GM19023 (cell line): ENCODE measurements at regions not wholly inside any gene's neighbourhood (a gene's known extent, or its start where the extent isn't known, plus 50 kb on each side); places are given as distances from the start of the nearest gene placed in this dataset.

ENCODE experiments used
- ATAC-seq: cut with Tn5 transposase; IDR thresholded peaks from one replicate; pipeline ENCODE4 v1.9.1; 2021; ENCODE audit warnings: mild to moderate bottlenecking, moderate library complexity; ENCODE audit not compliant: unreplicated experiment

DNA sequence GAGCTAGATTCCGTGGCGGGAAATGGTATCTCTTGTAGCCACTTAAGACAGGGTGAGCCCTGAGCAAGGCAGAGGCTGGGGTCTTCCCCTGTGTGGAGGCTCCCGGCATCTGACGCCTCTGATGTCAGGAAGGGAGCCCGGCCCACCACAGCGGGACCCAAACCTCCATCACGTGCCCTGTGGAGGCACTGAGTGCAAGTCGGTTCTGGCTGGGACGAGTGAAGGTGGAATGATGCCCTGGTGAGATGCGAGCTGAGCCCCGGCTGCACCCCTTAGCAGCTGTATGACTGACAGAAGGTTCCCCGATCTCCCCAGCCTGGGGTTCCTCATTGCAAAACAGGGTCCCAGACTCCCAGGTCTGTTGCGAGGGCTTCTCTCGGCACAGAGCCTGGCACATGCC lies 187.4 kb upstream of the TNRC6C start:
- no peak for ATAC-seq

DNA sequence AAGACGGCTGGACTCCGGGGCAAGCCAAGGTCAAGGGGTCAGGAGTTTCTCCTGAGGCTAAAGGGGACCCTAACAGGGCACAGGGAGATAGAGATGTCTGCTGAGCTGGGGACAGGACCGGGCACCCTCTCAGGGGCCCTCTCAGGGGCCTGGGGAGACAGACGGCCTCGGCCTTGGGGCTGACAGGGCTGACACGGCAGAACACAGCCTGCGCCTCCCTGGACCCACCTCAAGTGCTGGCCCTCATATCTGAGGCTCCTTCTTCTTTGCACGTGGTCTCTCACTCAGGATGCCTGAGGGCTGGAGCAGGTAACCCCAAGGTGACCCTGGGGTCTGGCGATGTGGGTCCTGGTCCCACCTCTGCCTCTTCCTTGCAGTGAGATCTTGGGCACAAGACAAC lies 186.9 kb upstream of the TNRC6C start:
- no peak for ATAC-seq

DNA sequence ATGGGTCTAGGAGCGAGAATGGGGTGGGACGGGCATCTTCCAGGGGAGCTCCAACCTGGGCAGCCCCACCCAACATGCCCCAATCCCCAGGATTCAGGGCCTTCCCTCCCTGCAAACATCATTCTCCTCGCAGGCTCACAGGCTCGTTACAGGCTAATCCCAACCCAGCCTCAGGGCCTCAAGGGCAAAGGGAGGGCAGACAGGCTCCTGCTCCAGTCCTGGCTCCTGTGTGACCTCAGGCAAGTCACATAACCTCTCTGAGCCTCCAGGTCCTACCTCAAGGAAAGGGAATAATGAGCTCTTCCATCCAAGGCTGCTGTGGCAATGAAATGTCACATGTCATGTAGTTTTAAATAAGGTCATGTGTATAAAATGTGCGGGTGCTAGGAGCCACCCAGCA lies 186.5 kb upstream of the TNRC6C start:
- no peak for ATAC-seq

DNA sequence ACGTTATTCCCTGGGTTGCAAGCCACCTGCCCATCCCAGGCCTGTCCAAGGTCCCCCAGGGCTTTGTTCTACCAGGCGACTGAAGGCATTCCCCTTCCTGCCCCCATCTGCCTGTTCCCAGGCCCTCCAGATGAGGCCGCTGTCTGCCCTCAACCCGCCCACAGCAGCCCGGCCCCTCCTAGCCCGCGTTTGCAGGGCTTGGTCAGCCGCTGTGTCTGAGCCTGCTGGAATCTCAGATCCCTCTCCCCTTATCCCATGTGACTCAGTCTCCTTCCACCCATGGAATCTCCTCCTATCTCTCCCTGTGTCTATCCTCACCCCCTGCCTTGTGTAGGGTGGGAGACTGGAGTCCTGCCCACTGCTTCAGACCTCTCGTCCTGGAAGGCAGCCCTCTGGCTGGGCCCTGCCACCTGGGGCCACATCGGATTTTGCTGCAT lies 186.0 kb upstream of the TNRC6C start:
- no peak for ATAC-seq

DNA sequence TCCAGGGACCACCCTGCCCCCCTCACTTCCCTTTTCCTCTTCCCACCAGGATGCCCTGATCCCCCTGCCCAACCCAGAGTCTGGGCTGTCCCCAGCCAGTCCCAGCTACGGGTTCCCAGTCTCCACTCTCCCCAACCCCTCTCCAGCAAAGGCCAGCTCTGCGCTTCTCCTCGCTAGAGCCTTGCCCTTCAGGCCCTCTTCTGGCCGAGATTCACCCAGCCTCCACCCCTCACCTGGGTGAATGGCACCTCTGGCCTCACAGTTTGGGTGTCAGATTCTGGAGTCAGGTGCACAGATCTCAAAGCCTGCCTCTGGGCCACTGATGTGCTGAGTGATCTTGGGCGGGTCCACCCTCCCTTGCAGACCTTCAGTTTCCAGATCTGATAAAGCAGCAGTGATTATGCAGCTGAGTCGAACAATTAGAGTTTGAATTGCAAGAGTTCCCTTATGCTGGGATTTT lies 185.6 kb upstream of the TNRC6C start:
- ATAC-seq: no peak

DNA sequence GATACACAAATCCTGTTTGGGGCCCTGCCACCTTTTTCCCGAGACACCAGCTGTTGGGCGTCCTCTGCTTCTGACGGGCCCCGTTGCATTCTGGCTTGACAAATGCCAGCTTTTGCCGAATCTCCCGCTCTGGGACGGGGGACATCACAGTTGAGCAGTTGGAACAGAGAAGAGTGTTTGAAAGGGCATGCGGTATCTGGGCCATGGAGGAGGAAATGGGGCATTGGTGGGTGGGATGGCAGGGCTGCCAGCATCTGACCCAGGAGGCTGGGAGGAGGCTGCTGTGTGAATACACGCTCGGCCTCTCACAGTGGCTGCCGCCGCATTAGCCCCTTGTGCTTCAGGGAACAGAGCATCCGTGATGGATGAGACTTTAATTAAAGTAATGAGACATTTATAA lies 184.3 kb upstream of the TNRC6C start:
- no peak for ATAC-seq

DNA sequence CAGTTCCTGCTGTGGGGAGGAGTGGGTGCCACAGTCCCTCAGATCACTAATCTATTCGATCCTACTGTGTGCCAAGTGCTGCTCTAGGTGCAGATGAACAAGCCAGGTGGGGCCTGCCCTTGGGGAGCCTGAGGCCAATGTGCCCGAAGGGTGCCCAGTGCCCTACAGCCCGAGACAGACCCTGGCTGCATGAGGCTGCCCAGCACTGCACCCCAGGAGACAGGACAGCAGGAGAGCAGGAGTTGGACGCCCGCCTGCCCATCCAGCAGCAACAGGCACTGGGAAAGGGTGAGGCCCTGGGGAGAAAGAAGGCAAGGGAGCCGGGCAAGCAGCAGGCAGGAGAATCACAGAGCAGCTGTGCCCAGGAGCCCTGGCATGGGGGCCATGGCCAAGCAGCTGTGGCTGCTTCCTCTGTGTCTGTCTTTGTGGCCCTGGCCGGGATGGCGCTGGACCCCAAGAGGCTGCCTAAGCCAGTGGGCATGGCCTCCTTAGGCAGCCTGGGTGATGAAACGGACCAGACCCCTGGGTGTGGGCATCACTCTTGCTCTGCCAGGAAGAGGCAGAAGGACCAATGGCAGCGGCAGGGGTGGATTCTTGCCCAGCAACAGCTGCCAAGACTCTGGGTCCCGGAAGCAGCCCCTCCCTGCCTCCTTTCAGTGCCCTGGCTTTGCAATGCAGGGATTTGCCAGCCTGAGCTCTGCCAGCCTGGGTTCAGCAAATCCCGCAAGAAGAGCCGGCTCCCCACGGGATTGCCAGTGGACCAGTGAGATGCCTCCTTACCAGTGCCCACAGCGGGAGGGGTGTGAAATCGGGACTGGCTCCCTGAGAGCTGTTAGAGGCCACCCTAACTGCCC lies 179.6 kb upstream of the TNRC6C start:
- no peak for ATAC-seq

DNA sequence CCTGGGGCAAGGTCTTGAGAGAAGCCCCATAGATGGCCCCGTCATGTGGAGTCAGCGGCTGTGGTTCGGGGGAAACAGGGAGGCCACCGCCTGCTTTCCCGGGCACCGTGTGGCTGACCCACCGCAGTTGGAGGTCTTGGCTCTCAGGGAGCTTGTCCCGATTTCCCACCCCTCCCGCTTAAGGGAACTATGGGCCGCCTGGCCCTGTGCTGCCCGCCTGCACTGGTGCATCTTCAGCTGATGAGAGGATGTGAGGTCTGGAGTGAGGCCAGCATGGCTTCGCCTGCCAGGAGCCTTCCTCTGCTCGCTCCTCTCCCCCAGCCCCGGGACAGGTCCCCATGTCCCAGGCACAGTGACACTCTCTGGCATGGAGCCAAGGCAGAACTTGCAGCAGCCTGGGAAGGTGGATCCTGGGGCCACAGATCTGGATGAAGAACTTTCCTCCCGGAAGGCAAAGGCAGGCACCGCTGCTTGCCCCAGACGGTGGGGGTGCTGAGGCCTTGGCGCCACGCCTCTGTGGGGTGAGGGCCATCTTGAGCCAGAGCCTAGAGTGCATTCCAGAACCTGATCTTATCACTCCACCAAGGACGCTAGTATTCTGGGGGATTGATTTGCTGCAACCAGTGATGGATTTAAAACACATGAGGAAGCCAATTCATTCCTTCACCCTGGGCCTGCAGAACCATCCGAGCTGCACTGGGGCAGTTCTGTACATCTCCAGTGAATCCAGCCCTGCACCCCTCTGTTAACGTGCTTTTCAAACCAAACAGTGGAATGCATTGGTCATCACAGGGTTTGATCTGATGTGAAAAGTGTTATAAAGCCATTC lies 178.6 kb upstream of the TNRC6C start:
- no peak for ATAC-seq

DNA sequence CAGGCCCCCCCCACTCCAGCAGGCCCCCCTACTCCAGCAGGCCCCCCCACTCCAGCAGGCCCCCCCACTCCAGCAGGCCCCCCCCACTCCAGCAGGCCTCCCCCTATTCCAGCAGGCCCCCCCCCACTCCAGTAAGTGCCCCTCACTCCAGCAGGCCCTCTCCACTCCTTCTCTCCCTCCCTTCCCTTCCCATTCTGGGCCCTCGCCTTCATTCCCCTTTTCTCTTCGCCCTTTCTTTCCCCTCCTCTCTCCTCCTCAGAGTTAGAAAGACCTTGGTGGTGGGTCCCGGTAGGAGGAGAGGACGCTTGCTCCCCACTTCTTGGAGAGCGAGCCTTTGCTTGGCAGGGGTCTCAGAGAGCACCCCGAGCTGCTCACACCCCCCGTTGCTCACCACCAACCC lies 177.0 kb upstream of the TNRC6C start:
- no peak for ATAC-seq

DNA sequence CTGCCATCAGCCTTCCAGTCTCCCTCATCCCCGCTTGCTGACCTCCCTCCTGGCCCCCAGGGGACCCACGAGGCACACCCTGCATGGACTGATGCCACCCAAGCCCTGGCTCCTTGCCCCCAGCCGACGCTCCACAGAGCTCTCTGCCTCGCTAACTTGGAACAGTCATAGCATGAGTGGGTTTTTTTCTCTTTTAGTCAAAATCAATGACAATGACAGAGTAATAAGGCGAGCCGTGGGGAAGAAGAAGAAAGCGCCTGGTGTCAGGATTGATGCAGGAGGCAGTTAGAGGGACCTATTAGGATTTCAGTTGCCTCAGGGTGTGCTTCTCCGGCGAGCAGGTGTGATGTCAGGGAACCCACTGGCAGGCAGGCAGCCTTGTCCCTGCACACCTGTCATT lies 176.3 kb upstream of the TNRC6C start:
- ATAC-seq: no peak

DNA sequence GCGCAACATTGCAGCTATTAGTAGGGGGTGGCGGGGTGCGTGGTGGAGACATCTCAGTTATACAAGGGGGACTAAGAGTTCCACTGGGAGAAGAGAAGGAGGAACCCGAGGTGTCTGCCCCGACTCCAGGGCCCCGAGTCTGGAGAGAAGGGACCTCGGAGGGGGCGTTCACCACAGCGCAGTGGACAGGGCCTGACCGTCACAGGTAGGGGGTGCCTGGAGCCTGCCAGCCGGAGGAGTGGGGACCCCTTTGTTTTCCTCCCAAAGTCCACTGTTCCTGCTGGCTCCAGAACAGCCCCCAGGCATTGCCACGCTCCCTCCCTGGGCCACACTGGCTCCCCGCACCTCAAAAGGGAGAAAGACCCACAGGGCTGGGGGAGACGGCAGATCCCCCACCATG lies 175.9 kb upstream of the TNRC6C start:
- no peak for ATAC-seq

DNA sequence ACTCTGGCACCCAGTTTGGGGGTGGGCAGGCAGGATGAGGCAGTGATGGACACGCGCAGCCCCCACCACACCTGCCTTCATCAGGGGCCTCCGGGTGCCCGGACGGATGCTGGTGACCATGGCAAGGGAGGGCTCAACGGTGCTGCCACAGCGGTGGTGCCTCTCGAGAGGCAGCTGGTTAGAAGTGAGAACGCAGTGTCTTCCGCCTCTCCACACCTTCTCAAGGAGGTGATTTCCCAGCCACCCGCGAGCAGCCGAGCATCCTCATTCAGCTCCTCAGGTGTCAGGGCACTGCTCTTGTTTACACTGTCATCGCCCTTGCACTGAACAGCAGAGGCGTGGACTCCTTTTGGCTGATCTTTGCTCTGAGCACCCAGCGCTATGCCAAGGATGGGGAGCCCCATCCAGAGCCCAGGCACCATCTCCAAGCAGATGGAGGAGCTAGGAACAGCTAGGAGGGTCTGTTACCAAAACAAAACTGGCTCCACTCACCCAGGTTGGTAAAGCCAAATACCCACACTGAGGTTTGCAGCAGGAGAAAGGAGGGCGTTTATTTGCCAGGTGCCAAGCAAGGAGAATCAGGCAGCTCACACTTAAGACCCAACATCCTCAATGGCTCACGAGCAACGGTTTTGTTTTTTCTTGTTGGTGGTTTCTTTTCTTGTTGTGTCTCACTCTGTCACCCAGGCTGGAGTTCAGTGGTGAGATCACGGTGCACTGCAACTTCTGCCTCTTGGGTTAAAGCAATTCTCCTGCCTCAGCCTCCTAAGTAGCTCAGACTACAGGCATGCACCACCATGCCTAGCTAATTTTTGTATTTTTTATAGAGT lies 174.3 kb upstream of the TNRC6C start:
- no peak for ATAC-seq

DNA sequence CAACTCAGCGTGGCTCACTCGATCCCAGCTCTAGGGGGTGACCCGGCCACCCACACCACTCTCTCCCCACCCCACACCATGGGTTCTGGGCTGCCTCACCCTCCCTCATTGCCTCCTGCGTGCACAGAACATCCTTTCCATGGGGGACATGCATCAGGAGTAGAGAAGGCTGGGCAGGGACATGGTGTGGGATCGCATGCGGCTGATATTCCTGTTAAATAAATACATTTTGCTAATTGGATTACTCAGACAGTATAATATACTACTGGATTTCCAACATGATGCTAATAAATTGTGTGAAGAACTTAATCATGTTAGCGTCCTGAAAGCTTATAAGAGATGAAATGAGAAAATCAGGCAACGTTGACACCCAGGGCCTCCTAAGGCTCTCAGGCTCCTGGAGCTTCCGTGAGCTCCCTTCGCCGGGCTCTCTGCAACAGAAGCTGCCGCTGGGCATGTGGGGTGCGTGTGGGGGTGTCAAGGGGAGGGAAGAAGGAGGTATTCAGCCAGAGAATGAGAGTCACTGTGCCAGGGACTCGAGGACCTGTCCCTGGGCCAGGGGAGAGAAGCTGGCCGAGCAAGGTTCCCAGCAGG lies 173.1 kb upstream of the TNRC6C start:
- ATAC-seq: no peak

DNA sequence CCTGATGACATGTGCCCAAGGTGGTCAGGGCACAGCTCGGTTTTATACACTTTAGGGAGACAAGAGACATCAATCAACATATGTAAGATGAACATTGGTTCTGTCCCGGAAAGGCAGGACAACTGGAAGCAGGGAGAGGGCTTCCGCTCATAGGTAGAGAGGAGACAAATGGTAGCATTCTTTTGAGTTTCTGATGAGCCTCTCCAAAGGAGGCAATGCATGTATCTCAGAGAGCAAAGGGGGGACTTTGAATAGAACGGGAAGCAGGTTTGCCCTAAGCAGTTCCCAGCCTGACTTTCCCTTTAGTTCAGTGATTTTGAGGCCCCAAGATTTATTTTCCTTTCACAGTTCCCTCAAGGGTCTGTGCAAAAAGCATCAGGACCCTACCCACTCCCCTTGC lies 172.4 kb upstream of the TNRC6C start:
- no peak for ATAC-seq

DNA sequence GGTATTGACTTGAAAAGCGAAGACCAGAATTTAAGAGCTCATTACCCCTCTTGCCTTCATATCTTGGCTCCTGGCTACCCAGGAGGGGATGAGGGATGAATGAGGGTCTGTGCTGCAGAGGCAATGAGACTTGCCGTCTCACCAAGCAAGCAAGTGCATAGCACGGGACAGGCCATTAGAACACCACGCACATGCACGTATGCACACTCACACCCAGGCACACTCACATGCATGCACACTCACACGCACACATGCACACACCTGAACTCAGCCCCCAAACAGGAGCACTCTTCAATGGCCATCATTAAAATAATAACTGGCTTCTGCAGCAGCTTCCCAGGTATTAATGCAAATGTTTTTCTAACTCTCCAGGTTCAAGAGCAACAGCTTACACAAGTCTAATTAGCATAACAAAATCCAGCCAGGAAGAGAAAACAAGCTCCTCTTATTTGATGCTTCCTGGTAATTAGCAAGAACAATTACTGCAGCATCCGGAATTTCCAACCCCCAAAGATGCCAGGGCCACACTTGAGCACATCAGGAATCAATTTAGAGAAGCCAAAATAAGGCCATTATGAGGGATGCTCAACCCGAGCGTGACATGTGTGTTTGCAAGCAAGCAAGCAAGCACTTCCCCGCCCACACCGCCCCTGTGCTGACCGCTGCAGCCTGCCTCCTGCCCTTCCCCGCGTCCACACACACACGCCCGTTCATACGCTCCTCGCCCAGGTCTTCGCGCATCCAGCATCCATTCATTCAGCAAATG lies 171.6 kb upstream of the TNRC6C start:
- no peak for ATAC-seq

DNA sequence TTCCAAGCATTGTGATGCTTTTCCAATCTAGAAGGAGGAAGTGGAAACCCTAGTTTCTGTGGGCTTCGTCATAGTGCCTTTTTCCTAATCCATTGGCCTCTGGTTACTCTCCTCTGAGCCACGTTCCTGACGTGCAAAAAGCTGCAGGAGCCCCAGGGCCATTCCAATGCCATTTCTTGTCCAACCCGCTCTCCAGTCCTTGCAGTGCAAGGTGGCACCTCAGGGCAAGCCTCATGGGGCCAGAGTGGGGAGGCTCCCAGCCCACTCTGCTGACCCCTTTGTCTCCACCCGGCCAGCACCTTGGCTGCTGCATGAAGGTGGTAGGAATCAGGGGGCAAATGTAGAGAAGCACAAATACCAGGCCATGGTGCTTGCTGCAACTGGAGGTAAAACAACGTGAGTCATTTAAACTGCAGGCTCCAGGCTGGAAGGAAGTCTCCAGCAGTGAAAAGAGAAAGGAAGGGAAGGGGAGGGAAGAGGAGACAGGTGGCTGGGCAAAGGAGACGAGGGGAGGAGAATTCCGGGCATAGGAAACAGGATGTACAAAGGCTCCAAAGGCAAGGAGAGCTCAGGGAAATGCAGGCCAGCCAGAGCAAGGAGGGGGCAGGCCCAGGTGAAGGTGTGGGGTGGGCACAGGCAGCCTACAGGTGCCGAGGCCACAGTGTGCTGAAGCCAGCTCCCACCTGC lies 168.2 kb upstream of the TNRC6C start:
- no peak for ATAC-seq

DNA sequence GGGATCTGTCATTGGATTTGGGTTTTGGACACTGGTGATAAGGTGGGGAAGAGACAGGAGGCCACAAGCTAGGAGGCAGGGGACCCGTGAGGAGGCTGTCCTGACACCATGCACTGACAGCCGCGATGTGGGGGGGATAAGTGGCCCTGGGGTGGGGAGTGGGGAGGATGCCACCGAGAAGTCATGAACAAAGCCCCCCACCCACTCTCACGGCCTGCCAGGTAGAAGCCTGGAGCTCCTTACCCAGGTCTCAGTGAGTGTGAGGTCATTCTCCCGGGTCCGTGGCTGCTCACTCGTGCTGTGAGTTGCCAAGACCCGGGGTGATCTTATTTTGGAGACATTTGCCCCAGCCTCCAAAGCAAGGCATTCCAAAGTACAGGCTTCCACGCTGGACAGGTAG lies 165.9 kb upstream of the TNRC6C start:
- no peak for ATAC-seq

DNA sequence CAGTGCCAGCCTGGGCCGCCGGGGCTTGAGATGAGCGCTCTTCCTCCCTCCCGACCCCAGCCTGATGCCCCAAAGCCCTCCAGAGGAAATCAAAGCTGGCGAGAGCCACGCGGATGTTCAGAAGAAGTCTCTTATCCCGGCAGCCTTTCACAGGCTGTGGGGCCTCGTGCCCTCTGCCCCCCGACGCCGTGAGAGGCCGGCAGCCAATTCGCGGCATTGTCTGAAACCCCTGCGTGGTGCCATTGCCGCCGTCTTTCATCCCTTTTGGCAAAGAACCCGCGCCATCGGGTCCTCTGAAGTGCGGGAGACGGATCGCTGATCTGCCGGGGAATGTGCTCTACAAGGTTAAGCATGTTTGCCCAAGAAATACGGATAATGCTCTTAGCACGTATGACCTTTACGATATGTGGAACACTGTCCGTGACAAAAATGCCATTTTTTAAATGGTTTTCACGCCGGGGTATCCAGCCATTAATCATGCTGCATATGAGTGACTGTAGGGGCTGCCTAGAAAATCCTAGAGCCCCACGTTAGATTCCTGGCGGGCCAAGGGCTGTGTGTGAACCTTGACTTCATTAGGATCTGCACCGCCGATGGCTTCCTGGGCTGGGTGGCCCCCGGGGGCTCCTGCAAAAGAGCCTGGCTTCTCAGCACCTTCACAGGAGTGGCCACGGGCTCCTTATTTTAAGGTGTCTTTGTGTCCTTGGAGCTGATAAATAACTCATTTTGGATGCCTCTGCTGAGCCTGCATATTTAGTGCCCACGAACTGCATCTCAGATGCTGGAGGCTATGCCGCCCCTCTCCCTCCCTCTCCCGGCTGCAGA lies 165.1 kb upstream of the TNRC6C start:
- ATAC-seq: no peak

DNA sequence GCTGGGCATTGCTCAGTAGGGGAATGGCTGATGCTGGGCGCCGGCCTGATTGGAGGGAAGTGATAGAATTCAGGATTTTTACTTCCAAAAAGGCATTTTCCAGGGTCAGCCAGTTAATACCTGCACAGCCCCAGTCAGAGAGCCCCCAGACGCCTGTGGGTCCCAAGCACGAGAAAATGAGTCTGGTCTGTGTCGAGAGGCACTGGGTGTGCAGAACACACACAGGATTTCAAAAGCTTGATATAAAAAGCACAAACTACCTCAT lies 164.6 kb upstream of the TNRC6C start:
- ATAC-seq: no peak
